ENCODE measurements at regions not wholly inside any gene's neighbourhood (a gene's known extent, or its start where the extent isn't known, plus 50 kb on each side); places are given as distances from the start of the nearest gene placed in this dataset.

GRCh38 chr7:68689087-68689433 lies 909.2 kb upstream of the AUTS2 start:
- no peak for FAIRE-seq

GRCh38 chr7:68691261-68692216 lies 906.7 kb upstream of the AUTS2 start:
- TF ChIP-seq CTCF (IDR thresholded peaks at IDR 0.05; ENCODE audit: insufficient read depth, low read length, severe bottlenecking): no peak
- no peaks in the 10 kb centered on the region for H3K36me3 ChIP-seq (ENCODE audit: control insufficient read depth, insufficient read depth, low read length)
- peak; percentile 58 for FAIRE-seq
- no peak for DNase-seq (ENCODE audit: low read depth)
- H3K27me3 ChIP-seq (ENCODE audit: control insufficient read depth, insufficient read depth, low read length): no peaks in the 10 kb centered on the region
- H3K4me3 ChIP-seq (ENCODE audit: low read depth, low read length): no peak overlapping the region

More at GRCh38 chr7:68689087-68689433, 909.2 kb upstream of the AUTS2 start:
- no peaks in the 10 kb centered on the region for H3K36me3 ChIP-seq (ENCODE audit: control insufficient read depth, insufficient read depth, low read length)
- no peak for DNase-seq (ENCODE audit: low read depth)
- H3K27me3 ChIP-seq (ENCODE audit: control insufficient read depth, insufficient read depth, low read length): no peaks in the 10 kb centered on the region
- no peak for TF ChIP-seq CTCF (IDR thresholded peaks at IDR 0.05; ENCODE audit: insufficient read depth, low read length, severe bottlenecking)
- no peak overlapping the region for H3K4me3 ChIP-seq (ENCODE audit: low read depth, low read length)

- TF ChIP-seq CTCF (IDR thresholded peaks at IDR 0.05; ENCODE audit: insufficient read depth, low read length, severe bottlenecking): no peak
- FAIRE-seq: no peak
Measured at GRCh38 chr7:68692511-68692910, 905.8 kb upstream of the AUTS2 start.

GRCh38 chr7:68694656-68695055 lies 903.6 kb upstream of the AUTS2 start:
- TF ChIP-seq CTCF (IDR thresholded peaks at IDR 0.05; ENCODE audit: insufficient read depth, low read length, severe bottlenecking): no peak
- Histone ChIP-seq H3K4me3 (ENCODE audit: low read depth, low read length) (no peak overlapping the region), H3K36me3 (ENCODE audit: control insufficient read depth, insufficient read depth, low read length) (no peaks in the 10 kb centered on the region), H3K27me3 (ENCODE audit: control insufficient read depth, insufficient read depth, low read length) (no peaks in the 10 kb centered on the region)
- FAIRE-seq (no peak), DNase-seq (ENCODE audit: low read depth) (no peak)

More at GRCh38 chr7:68692511-68692910, 905.8 kb upstream of the AUTS2 start:
- H3K27me3 ChIP-seq (ENCODE audit: control insufficient read depth, insufficient read depth, low read length): no peaks in the 10 kb centered on the region
- no peak for DNase-seq (ENCODE audit: low read depth)
- H3K36me3 ChIP-seq (ENCODE audit: control insufficient read depth, insufficient read depth, low read length): no peaks in the 10 kb centered on the region
- H3K4me3 ChIP-seq (ENCODE audit: low read depth, low read length): no peak overlapping the region

- no peak for FAIRE-seq
- Histone ChIP-seq H3K36me3 (ENCODE audit: control insufficient read depth, insufficient read depth, low read length) (no peaks in the 10 kb centered on the region), H3K27me3 (ENCODE audit: control insufficient read depth, insufficient read depth, low read length) (no peaks in the 10 kb centered on the region), H3K4me3 (ENCODE audit: low read depth, low read length) (no peak overlapping the region)
- TF ChIP-seq CTCF (IDR thresholded peaks at IDR 0.05; ENCODE audit: insufficient read depth, low read length, severe bottlenecking): no peak
- no peak for DNase-seq (ENCODE audit: low read depth)
Measured at GRCh38 chr7:68697796-68698280, 900.4 kb upstream of the AUTS2 start.
